ENCODE measurements at regions not wholly inside any gene's neighbourhood (a gene's known extent, or its start where the extent isn't known, plus 50 kb on each side); places are given as distances from the start of the nearest gene placed in this dataset.

DNA sequence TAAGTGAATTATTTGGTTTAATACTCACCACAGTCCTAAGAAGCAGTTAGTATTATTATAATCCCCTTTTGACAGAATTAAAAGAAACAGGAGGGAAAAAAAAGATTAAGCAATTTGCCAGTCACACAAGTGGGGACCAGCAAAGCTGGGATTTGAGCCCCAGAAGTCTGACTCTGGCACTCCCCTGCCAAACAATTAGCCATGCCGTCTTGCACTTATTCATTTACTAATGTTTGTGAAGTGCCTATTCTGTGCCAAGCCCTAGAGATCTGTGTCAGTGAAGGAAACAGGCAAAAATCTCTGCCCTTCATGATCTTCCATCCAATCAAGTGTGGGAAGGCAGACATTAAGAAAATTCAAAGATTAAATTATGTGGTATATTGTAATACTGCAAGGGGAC, 126.0 kb upstream of the TOP1 start:
- TF ChIP-seq, protein P1, sequence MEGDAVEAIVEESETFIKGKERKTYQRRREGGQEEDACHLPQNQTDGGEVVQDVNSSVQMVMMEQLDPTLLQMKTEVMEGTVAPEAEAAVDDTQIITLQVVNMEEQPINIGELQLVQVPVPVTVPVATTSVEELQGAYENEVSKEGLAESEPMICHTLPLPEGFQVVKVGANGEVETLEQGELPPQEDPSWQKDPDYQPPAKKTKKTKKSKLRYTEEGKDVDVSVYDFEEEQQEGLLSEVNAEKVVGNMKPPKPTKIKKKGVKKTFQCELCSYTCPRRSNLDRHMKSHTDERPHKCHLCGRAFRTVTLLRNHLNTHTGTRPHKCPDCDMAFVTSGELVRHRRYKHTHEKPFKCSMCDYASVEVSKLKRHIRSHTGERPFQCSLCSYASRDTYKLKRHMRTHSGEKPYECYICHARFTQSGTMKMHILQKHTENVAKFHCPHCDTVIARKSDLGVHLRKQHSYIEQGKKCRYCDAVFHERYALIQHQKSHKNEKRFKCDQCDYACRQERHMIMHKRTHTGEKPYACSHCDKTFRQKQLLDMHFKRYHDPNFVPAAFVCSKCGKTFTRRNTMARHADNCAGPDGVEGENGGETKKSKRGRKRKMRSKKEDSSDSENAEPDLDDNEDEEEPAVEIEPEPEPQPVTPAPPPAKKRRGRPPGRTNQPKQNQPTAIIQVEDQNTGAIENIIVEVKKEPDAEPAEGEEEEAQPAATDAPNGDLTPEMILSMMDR (conservative IDR thresholded peaks at IDR 0.05 in 1 of 2, IDR thresholded peaks at IDR 0.05 in 1 of 2; ENCODE audit: extremely low read depth in 1 of 2, insufficient read depth in 1 of 2, low read depth in 1 of 2, low read length in 2 of 2) = no peak
- TF ChIP-seq EZH2 (IDR thresholded peaks at IDR 0.05; ENCODE audit: borderline replicate concordance, low read length) = no peak

Data from mammary epithelial cell (primary cell).